Neuronal stem cell (in vitro differentiated cells): ENCODE measurements at regions not wholly inside any gene's neighbourhood (a gene's known extent, or its start where the extent isn't known, plus 50 kb on each side); places are given as distances from the start of the nearest gene placed in this dataset.

ENCODE experiments used
- DNase-seq: peaks from one replicate; pipeline ENCODE4 v3.0.0-alpha.2; 2013; ENCODE audit warnings: low spot score
- H2AFZ ChIP-seq: one replicate; pipeline ENCODE4 v1.6.1; 2013; ENCODE audit warnings: mild to moderate bottlenecking, low read length, inconsistent platforms
- H2AK5ac ChIP-seq: 2 replicates; pipeline ENCODE4 v1.6.1; 2013; ENCODE audit warnings: low read depth, mild to moderate bottlenecking, inconsistent platforms, low read length, moderate library complexity, mixed read lengths
- H2BK120ac ChIP-seq: 2 replicates; pipeline ENCODE4 v1.6.1; 2013; ENCODE audit warnings: low read depth, mild to moderate bottlenecking, inconsistent platforms, low read length, moderate library complexity, mixed read lengths
- H2BK12ac ChIP-seq: one replicate; pipeline ENCODE4 v1.6.1; 2013; ENCODE audit warnings: low read length, inconsistent platforms
- H2BK15ac ChIP-seq: 2 replicates; pipeline ENCODE4 v1.6.1; 2013; ENCODE audit warnings: mild to moderate bottlenecking, low read length, inconsistent platforms, mixed read lengths
- H2BK5ac ChIP-seq: one replicate; pipeline ENCODE4 v1.6.1; 2013; ENCODE audit warnings: inconsistent platforms, mild to moderate bottlenecking, low read length, moderate library complexity
- H3K14ac ChIP-seq: one replicate; pipeline ENCODE4 v1.6.1; 2013; ENCODE audit warnings: low read length, inconsistent platforms
- H3K18ac ChIP-seq: 2 replicates; pipeline ENCODE4 v1.6.1; 2013; ENCODE audit warnings: low read length, inconsistent platforms
- H3K23ac ChIP-seq: 2 replicates; pipeline ENCODE4 v1.6.1; 2013; ENCODE audit warnings: low read depth, mild to moderate bottlenecking, mixed read lengths, low read length, inconsistent platforms; ENCODE audit not compliant: poor library complexity
- H3K27ac ChIP-seq: replicated peaks from 3 replicates; pipeline ENCODE4 v1.5.1; 2013; ENCODE audit warnings: low read length, inconsistent platforms
- H3K27me3 ChIP-seq, 3 experiments: 2 replicates each; pipeline ENCODE4 v1.6.1; 2013; ENCODE audit warnings: low read length in 3 of 3, mild to moderate bottlenecking in 2 of 3, inconsistent platforms in 1 of 3, low read depth in 1 of 3, mixed read lengths in 1 of 3, moderate library complexity in 1 of 3; ENCODE audit not compliant: control insufficient read depth in 3 of 3, insufficient read depth in 3 of 3
- H3K36me3 ChIP-seq, 2 donors: replicated peaks in 1 of 2; 2 replicates each; pipeline ENCODE4 v1.6.1; 2013; ENCODE audit warnings: low read length in 2 of 2; ENCODE audit not compliant: control insufficient read depth in 2 of 2, insufficient read depth in 2 of 2
- H3K4ac ChIP-seq: 2 replicates; pipeline ENCODE4 v1.6.1; 2013; ENCODE audit warnings: inconsistent platforms, mild to moderate bottlenecking, low read length, moderate library complexity
- H3K4me1 ChIP-seq, 2 donors: 1 replicate in 1 of 2; 2 replicates in 1 of 2; pipeline ENCODE4 v1.6.1; 2013; ENCODE audit warnings: low read length in 2 of 2, low read depth in 1 of 2; ENCODE audit not compliant: control insufficient read depth in 2 of 2, insufficient read depth in 1 of 2
- H3K4me2 ChIP-seq: one replicate; pipeline ENCODE4 v1.6.1; 2013; ENCODE audit warnings: mild to moderate bottlenecking, low read length, inconsistent platforms; ENCODE audit not compliant: insufficient read depth, poor library complexity, severe bottlenecking
- H3K4me3 ChIP-seq, 2 donors: 2 replicates each; pipeline ENCODE4 v1.5.1; 2013; ENCODE audit warnings: low read length in 2 of 2, mild to moderate bottlenecking in 2 of 2, inconsistent platforms in 1 of 2, moderate library complexity in 1 of 2
- H3K79me1 ChIP-seq: one replicate; pipeline ENCODE4 v1.6.1; 2013; ENCODE audit warnings: low read depth, mild to moderate bottlenecking, inconsistent platforms, low read length, moderate library complexity
- H3K9ac ChIP-seq: one replicate; pipeline ENCODE4 v1.6.1; 2013; ENCODE audit warnings: mild to moderate bottlenecking, low read depth, low read length, inconsistent platforms; ENCODE audit not compliant: poor library complexity
- H3K9me3 ChIP-seq, 2 donors: replicated peaks in 1 of 2; 2 replicates each; pipeline versions ENCODE3 to v1.6.1; 2013; ENCODE audit warnings: low read length in 2 of 2, mild to moderate bottlenecking in 2 of 2, inconsistent platforms in 1 of 2, low read depth in 1 of 2, mixed read lengths in 1 of 2, moderate library complexity in 1 of 2; ENCODE audit not compliant: control insufficient read depth in 2 of 2, insufficient read depth in 1 of 2
- H4K8ac ChIP-seq: one replicate; pipeline ENCODE4 v1.6.1; 2013; ENCODE audit warnings: low read depth, mild to moderate bottlenecking, inconsistent platforms, low read length, moderate library complexity
- H4K91ac ChIP-seq: one replicate; pipeline ENCODE4 v1.6.1; 2013; ENCODE audit warnings: low read length, low read depth, mild to moderate bottlenecking, inconsistent platforms; ENCODE audit not compliant: poor library complexity
- WGBS, 2 donors: extraction: QIAGEN DNeasy Blood & Tissue Kit; methylation state at CpG; one replicate each; pipeline ENCODE4 v1.1.7; 2013; ENCODE audit warnings: missing lambda C conversion rate in 2 of 2, mixed read lengths in 1 of 2; ENCODE audit not compliant: insufficient read length in 2 of 2, insufficient replicate concordance in 1 of 2; ENCODE audit errors: extremely low coverage in 2 of 2; 5-methylcytosine and 5-hydroxymethylcytosine counted together

GRCh38 chr3:194961571-194961970 lies 275.9 kb downstream of the FAM43A start:
- no peak overlapping the region for H3K14ac ChIP-seq
- H3K79me1 ChIP-seq = no peaks in the 10 kb centered on the region
- no peaks in the 10 kb centered on the region for H3K36me3 ChIP-seq
- H3K4ac ChIP-seq = no peak overlapping the region
- no peak overlapping the region for H2AK5ac ChIP-seq
- H3K23ac ChIP-seq = no peak overlapping the region
- no peak overlapping the region for H2BK12ac ChIP-seq
- no CpG with 5 or more reads among the region's 6 CpGs for WGBS, 2 donors
- no peak overlapping the region for H2AFZ ChIP-seq
- DNase-seq = no peak
- H3K9me3 ChIP-seq = no peaks in the 10 kb centered on the region
- H3K27me3 ChIP-seq = peaks cover 0 to 2% (median 0%) of the 10 kb centered on the region in 3 experiments
- H4K91ac ChIP-seq = no peak overlapping the region
- no peaks in the 10 kb centered on the region for H3K4me1 ChIP-seq
- H3K4me3 ChIP-seq = no peak overlapping the region
- no peak overlapping the region for H2BK120ac ChIP-seq
- no peak overlapping the region for H3K18ac ChIP-seq
- H2BK15ac ChIP-seq = no peak overlapping the region
- no peak overlapping the region for H2BK5ac ChIP-seq
- no peak overlapping the region for H3K4me2 ChIP-seq
- no peak overlapping the region for H3K9ac ChIP-seq
- H4K8ac ChIP-seq = no peak overlapping the region
- no peak overlapping the region for H3K27ac ChIP-seq

GRCh38 chr3:194962056-194962455 lies 276.4 kb downstream of the FAM43A start:
- Histone ChIP-seq H3K9me3 (no peaks in the 10 kb centered on the region), H3K79me1 (no peaks in the 10 kb centered on the region), H3K4me3 (no peak overlapping the region), H3K4me2 (no peak overlapping the region), H3K27ac (no peak overlapping the region), H3K36me3 (no peaks in the 10 kb centered on the region), H2BK12ac (no peak overlapping the region), H2BK5ac (no peak overlapping the region), H3K27me3 (peaks cover 0 to 2% (median 0%) of the 10 kb centered on the region in 3 experiments), H2BK120ac (no peak overlapping the region), H3K14ac (no peak overlapping the region), H2AK5ac (no peak overlapping the region), H3K18ac (no peak overlapping the region), H3K4ac (no peak overlapping the region), H2BK15ac (no peak overlapping the region), H4K8ac (no peak overlapping the region), H3K23ac (no peak overlapping the region), H4K91ac (no peak overlapping the region), H3K9ac (no peak overlapping the region), H3K4me1 (no peaks in the 10 kb centered on the region), H2AFZ (no peak overlapping the region)
- WGBS, 2 donors = no CpG with 5 or more reads among the region's 2 CpGs
- DNase-seq = no peak

- Histone ChIP-seq H3K9me3 (no peaks in the 10 kb centered on the region), H3K23ac (no peak overlapping the region), H2BK12ac (no peak overlapping the region), H3K36me3 (no peaks in the 10 kb centered on the region), H2AFZ (no peak overlapping the region), H3K4me3 (no peak overlapping the region), H3K27ac (no peak overlapping the region), H3K14ac (no peak overlapping the region), H2BK5ac (no peak overlapping the region), H3K4me1 (no peaks in the 10 kb centered on the region), H3K9ac (no peak overlapping the region), H2BK15ac (no peak overlapping the region), H3K4me2 (no peak overlapping the region), H3K18ac (no peak overlapping the region), H3K27me3 (peaks cover 0 to 2% (median 0%) of the 10 kb centered on the region in 3 experiments), H2AK5ac (no peak overlapping the region), H4K91ac (no peak overlapping the region), H3K4ac (no peak overlapping the region), H4K8ac (no peak overlapping the region), H3K79me1 (no peaks in the 10 kb centered on the region), H2BK120ac (no peak overlapping the region)
- WGBS, 2 donors = no CpG with 5 or more reads among the region's 3 CpGs
- no peak for DNase-seq
These were observed 279.1 kb downstream of the FAM43A start for GRCh38 chr3:194964809-194965208.

GRCh38 chr3:194967151-194968117 lies 281.8 kb downstream of the FAM43A start:
- H2BK12ac ChIP-seq = no peak overlapping the region
- H3K4me1 ChIP-seq = no peaks in the 10 kb centered on the region
- no peak for DNase-seq
- no peak overlapping the region for H3K14ac ChIP-seq
- H4K91ac ChIP-seq = no peak overlapping the region
- H4K8ac ChIP-seq = no peak overlapping the region
- no peak overlapping the region for H3K9ac ChIP-seq
- H3K4ac ChIP-seq = no peak overlapping the region
- no peak overlapping the region for H2BK120ac ChIP-seq
- no peak overlapping the region for H2BK15ac ChIP-seq
- no peaks in the 10 kb centered on the region for H3K79me1 ChIP-seq
- H3K4me3 ChIP-seq = no peak overlapping the region
- WGBS, 2 donors = no CpG with 5 or more reads among the region's 17 CpGs
- no peak overlapping the region for H2AK5ac ChIP-seq
- no peak overlapping the region for H2AFZ ChIP-seq
- no peaks in the 10 kb centered on the region for H3K27me3 ChIP-seq
- no peak overlapping the region for H3K18ac ChIP-seq
- no peak overlapping the region for H3K4me2 ChIP-seq
- no peak overlapping the region for H3K23ac ChIP-seq
- no peak overlapping the region for H3K27ac ChIP-seq
- no peak overlapping the region for H2BK5ac ChIP-seq
- no peaks in the 10 kb centered on the region for H3K36me3 ChIP-seq
- no peaks in the 10 kb centered on the region for H3K9me3 ChIP-seq
